ENCODE measurements at regions not wholly inside any gene's neighbourhood (a gene's known extent, or its start where the extent isn't known, plus 50 kb on each side); places are given as distances from the start of the nearest gene placed in this dataset.

DNA sequence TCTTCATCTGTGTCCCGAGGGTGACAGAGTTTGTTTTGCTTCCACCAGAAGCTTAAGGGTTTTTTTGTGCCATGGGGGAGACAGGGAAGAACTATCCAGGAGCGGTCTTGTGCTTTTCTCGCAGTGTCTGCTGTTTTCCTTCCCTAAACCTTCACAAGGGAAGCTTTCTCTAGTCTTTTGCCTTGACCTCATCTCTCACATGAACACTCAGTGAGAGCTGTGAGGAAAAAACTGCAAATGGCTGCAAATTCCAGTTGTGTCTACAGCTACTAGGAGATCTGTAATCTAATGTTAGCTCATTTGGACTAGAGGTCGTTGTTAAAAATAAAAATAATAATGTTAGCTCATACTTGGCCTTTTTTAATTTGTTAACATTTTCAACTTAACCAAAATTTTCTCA is 264.7 kb upstream of the SESN3 start:
- H3K9me3 ChIP-seq, result peaks cover 6% of the 10 kb centered on the region
- no peaks in the 10 kb centered on the region for H3K36me3 ChIP-seq
- TF ChIP-seq Cebpa-rat (IDR thresholded peaks at IDR 0.05), result no peak
- H3K4me1 ChIP-seq, result no peaks in the 10 kb centered on the region
- no peaks in the 10 kb centered on the region for H4K20me1 ChIP-seq
- H3K27ac ChIP-seq, result no peak overlapping the region
- H3K4me3 ChIP-seq, result no peak overlapping the region
- H3K4me2 ChIP-seq, result no peak overlapping the region
- no peak overlapping the region for H3K9ac ChIP-seq
- no peaks in the 10 kb centered on the region for H3K27me3 ChIP-seq

DNA sequence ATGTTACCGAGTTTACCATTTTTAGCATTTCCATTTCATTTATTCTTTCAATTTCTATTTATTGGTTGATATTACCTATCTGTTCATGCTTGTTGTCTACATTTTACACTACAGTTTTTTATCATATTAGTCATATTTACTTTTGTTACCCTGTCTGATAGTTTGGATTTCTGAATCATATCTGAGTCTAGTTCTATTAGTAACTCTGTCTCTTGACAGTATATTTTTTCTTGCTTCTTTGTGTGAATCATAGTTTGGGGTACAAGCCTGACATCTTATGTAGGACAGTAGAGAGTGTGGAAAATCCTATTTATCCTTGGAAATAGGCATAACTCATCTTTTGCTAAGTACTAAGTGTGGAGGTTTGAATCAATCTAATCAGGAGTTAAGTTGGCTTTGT is 263.9 kb upstream of the SESN3 start:
- no peak for TF ChIP-seq Cebpa-rat (IDR thresholded peaks at IDR 0.05)
- Histone ChIP-seq H3K4me2 (no peak overlapping the region), H4K20me1 (no peaks in the 10 kb centered on the region), H3K27ac (no peak overlapping the region), H3K36me3 (no peaks in the 10 kb centered on the region), H3K4me3 (no peak overlapping the region), H3K9ac (no peak overlapping the region), H3K4me1 (no peaks in the 10 kb centered on the region), H3K9me3 (peaks cover 12% of the 10 kb centered on the region), H3K27me3 (no peaks in the 10 kb centered on the region)

DNA sequence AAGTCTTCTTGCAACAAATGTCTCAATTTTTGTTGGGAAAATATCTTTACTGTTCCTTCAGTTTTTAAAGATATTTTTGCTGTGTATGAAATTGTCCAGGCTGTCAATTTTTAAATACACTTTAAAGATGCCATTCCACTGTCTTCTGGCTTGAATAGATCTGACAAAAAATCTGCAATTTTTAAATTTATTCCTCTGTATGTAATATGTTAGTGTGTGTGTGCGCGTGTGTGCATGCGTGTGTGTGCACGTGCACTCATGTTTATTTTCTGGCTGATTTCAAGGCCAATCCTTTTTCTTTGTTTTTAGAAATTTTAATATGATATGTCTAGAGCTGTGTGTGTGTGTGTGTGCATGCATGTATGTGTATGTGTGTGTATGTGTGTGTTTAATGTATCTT is 263.2 kb upstream of the SESN3 start:
- Histone ChIP-seq H4K20me1 (no peaks in the 10 kb centered on the region), H3K4me3 (no peak overlapping the region), H3K36me3 (no peaks in the 10 kb centered on the region), H3K9ac (no peak overlapping the region), H3K4me1 (no peaks in the 10 kb centered on the region), H3K9me3 (peaks cover 12% of the 10 kb centered on the region), H3K27ac (no peak overlapping the region), H3K27me3 (no peaks in the 10 kb centered on the region), H3K4me2 (no peak overlapping the region)
- TF ChIP-seq Cebpa-rat (IDR thresholded peaks at IDR 0.05), result no peak

DNA sequence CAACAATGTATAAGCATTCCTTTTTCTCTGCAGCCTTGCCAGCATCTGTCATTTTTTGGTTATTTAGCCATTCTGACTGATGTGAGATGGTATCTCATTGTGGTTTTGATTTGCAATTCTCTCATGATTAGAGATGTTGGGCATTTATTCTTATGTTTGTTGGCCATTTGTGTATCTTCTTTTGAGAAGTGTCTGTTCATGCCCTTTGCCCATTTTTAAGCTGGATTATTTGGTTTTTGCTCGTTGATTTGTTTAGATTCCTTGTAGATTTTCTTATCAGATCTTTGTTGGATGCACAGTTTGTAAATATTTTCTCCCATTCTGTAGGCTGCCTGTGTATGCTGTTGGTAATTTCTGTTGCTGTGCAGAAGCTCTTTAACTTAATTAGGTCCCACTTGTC is 259.6 kb upstream of the SESN3 start:
- Histone ChIP-seq H3K27me3 (no peaks in the 10 kb centered on the region), H3K4me3 (no peak overlapping the region), H3K36me3 (no peaks in the 10 kb centered on the region), H3K4me2 (no peak overlapping the region), H3K4me1 (no peaks in the 10 kb centered on the region), H3K9me3 (peaks cover 12% of the 10 kb centered on the region), H3K27ac (no peak overlapping the region), H4K20me1 (no peaks in the 10 kb centered on the region), H3K9ac (no peak overlapping the region)
- no peak for TF ChIP-seq Cebpa-rat (IDR thresholded peaks at IDR 0.05)

DNA sequence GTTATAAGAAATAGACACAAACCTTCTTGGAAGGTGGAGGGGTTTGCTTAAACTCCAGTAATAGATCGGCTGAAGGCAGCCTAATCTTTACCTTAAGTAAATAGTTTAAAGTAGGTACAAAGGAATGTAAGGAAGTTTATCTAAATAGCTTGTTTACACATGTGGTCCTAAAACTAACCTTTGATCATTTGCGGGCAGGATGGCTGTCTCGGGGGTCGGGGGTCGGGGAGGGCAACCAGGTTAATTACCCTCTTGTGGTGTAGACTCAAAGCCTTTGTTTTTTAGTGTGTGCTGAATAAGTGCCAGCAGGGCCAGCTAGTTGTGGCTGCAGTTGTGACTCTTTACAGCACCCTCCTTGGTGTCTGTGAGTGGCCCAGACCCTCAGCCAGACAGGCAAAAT is 256.9 kb upstream of the SESN3 start:
- no peaks in the 10 kb centered on the region for H3K27me3 ChIP-seq
- no peak overlapping the region for H3K4me3 ChIP-seq
- no peak overlapping the region for H3K27ac ChIP-seq
- H3K4me1 ChIP-seq, result no peaks in the 10 kb centered on the region
- H3K9ac ChIP-seq, result no peak overlapping the region
- H3K4me2 ChIP-seq, result no peak overlapping the region
- peaks cover 12% of the 10 kb centered on the region for H3K9me3 ChIP-seq
- H3K36me3 ChIP-seq, result no peaks in the 10 kb centered on the region
- no peak for TF ChIP-seq Cebpa-rat (IDR thresholded peaks at IDR 0.05)
- no peaks in the 10 kb centered on the region for H4K20me1 ChIP-seq

DNA sequence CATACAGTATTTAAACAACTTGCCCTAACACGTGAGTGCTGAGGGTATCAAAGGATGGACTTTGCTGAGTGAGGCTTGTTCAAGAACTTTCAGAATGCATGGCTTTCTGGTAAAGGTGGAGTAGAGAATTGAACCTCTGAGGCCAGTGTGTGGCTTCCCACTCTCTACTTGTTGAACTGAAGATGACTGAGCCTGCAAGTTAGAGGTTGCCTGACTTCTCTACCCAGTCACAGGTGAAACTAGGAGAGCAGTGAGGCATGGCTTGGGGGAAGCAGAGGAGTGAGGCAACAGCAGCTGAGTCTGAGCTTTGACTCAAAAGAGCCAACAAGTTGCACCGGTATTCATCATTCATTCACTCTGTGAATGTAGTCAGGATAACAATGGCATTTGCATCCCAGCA is 256.4 kb upstream of the SESN3 start:
- Histone ChIP-seq H3K9me3 (peaks cover 16% of the 10 kb centered on the region), H3K4me2 (no peak overlapping the region), H3K27ac (no peak overlapping the region), H3K27me3 (no peaks in the 10 kb centered on the region), H3K4me1 (no peaks in the 10 kb centered on the region), H3K36me3 (no peaks in the 10 kb centered on the region), H4K20me1 (no peaks in the 10 kb centered on the region), H3K9ac (no peak overlapping the region), H3K4me3 (no peak overlapping the region)
- no peak for TF ChIP-seq Cebpa-rat (IDR thresholded peaks at IDR 0.05)

DNA sequence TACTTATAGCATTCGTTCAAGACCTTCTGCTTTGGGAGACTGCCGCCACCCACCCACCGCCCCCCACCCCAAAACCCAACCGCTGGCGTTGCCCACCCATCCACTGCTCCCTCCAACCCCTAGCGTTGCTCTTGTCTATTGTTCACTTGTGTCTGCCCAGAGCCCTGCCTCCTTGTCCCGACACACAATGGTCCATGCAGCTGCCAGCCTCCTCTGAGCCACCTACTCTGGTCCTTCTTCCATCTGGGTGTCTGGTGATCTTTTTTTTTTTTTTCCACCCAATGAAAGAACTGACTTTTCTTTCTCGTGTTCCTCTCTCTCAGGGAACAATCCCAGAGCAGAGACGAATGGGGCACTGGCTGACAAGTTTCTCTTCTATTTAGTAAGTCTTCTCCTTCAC is 256.0 kb upstream of the SESN3 start:
- H3K4me2 ChIP-seq, result no peak overlapping the region
- H3K9me3 ChIP-seq, result peaks cover 20% of the 10 kb centered on the region
- no peak overlapping the region for H3K9ac ChIP-seq
- H3K4me1 ChIP-seq, result no peaks in the 10 kb centered on the region
- no peaks in the 10 kb centered on the region for H4K20me1 ChIP-seq
- no peak overlapping the region for H3K27ac ChIP-seq
- no peak for TF ChIP-seq Cebpa-rat (IDR thresholded peaks at IDR 0.05)
- no peaks in the 10 kb centered on the region for H3K27me3 ChIP-seq
- H3K4me3 ChIP-seq, result no peak overlapping the region
- H3K36me3 ChIP-seq, result no peaks in the 10 kb centered on the region

DNA sequence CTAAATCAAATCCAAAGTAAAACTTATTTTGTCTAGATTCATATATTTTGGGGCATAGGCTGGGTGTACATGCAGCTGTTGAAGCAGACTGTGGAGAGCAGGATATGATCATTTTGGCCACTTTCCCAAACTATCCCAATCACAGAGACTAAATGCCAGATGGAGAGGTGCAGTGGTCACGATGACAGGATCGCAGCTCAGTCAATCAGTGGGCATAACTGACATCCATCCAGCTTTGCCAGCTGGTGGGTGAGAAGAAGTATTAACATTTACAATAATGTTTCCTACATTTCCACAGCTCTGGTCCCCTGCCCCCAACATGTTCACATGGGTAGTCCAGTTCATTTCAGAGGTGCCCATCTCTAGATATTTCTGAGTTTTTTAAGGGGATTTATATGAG is 255.5 kb upstream of the SESN3 start:
- H3K9me3 ChIP-seq, result peaks cover 23% of the 10 kb centered on the region
- H3K36me3 ChIP-seq, result no peaks in the 10 kb centered on the region
- no peak overlapping the region for H3K27ac ChIP-seq
- H3K4me3 ChIP-seq, result no peak overlapping the region
- no peak overlapping the region for H3K4me2 ChIP-seq
- no peaks in the 10 kb centered on the region for H3K27me3 ChIP-seq
- no peaks in the 10 kb centered on the region for H3K4me1 ChIP-seq
- no peaks in the 10 kb centered on the region for H4K20me1 ChIP-seq
- H3K9ac ChIP-seq, result no peak overlapping the region
- no peak for TF ChIP-seq Cebpa-rat (IDR thresholded peaks at IDR 0.05)

DNA sequence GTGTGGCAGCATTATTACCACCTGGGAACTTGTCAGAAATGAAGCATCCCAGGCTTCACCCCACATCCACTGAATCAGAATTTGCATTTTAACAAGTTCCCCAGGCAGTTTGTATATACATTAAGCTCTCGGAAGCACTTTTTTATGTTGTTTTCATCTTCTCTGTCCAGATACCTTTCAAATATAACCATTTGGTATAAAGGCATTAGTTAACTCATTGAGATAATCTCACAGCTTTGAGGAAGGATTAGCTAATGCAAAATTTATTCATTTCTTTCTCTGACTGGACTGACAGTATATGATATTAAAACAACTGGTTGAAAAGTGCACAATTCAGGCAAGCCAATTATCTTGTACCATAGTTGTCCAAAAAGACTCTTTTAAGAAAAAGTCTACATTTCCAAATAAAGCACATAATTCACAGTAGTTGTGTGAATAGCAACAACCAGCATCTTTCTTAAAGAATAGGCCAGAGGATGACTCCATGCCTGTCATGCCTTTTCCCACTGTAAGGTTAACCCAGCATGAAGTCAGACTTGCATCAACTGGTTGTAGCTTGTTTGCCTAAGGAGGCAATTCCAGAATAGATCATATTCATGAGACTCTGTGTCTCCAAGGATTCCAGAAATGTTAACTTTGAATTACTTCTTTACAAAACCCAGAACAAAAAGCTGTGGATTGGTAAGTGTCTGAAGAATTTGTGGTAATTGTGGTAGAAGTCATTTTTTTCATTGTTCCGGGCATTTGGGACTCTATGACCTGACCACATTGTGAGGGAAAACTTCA is 254.3 kb upstream of the SESN3 start:
- H4K20me1 ChIP-seq, result no peaks in the 10 kb centered on the region
- no peaks in the 10 kb centered on the region for H3K36me3 ChIP-seq
- H3K9ac ChIP-seq, result no peak overlapping the region
- no peak overlapping the region for H3K4me2 ChIP-seq
- no peak overlapping the region for H3K27ac ChIP-seq
- H3K27me3 ChIP-seq, result no peaks in the 10 kb centered on the region
- peaks cover 13% of the 10 kb centered on the region for H3K9me3 ChIP-seq
- H3K4me1 ChIP-seq, result no peaks in the 10 kb centered on the region
- H3K4me3 ChIP-seq, result no peak overlapping the region
- TF ChIP-seq Cebpa-rat (IDR thresholded peaks at IDR 0.05), result no peak

DNA sequence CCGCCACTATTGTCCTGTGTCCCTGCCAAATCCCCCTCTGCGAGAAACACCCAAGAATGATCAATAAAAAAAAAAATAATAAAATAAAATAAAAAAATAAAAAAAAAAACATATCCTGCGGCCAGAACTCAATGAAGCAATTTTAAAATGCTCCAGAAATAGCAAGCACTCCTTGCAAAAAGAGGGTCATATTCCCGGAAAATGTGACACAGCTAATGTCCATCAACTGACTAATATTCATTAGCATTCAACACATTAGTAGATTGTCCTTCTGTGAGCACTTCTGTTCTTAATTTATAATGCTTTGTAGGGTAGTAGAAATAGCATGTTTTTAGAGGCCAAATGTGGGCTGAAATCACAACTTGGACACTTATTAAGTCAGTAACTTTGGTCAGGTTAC is 252.3 kb upstream of the SESN3 start:
- Histone ChIP-seq H3K9me3 (peaks cover 11% of the 10 kb centered on the region; the same call in 1 of the 2 replicates), H3K27me3 (no peaks in the 10 kb centered on the region), H3K27ac (no peak overlapping the region), H4K20me1 (no peaks in the 10 kb centered on the region), H3K4me3 (no peak overlapping the region), H3K4me1 (no peaks in the 10 kb centered on the region), H3K9ac (no peak overlapping the region), H3K36me3 (no peaks in the 10 kb centered on the region), H3K4me2 (no peak overlapping the region)
- no peak for TF ChIP-seq Cebpa-rat (IDR thresholded peaks at IDR 0.05)

DNA sequence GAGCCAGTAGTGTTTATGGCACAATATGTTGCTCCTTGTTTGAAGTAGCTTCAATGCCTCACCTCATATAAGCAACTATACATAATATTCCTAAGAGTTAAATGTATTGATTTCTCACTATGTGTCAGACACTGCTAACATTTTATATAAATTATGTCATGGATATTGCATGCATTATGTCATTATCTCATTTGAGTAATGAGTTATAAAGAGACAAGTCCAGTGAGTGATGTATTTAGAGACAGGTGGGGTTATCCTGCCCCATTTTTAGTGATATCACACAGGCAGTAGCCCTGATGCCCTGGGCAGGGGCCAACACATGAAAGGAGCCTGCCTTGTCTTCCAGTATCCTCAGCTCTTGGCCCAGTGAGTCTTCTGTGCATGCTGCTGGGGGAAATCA is 247.0 kb upstream of the SESN3 start:
- H3K27ac ChIP-seq, result no peak overlapping the region
- no peak overlapping the region for H3K9ac ChIP-seq
- peaks cover 15% of the 10 kb centered on the region; the same call in 1 of the 2 replicates for H3K9me3 ChIP-seq
- no peak overlapping the region for H3K4me2 ChIP-seq
- H3K4me3 ChIP-seq, result no peak overlapping the region
- no peaks in the 10 kb centered on the region for H3K27me3 ChIP-seq
- no peaks in the 10 kb centered on the region for H4K20me1 ChIP-seq
- H3K4me1 ChIP-seq, result no peaks in the 10 kb centered on the region
- no peaks in the 10 kb centered on the region for H3K36me3 ChIP-seq
- TF ChIP-seq Cebpa-rat (IDR thresholded peaks at IDR 0.05), result no peak
